ENCODE measurements at regions not wholly inside any gene's neighbourhood (a gene's known extent, or its start where the extent isn't known, plus 50 kb on each side); places are given as distances from the start of the nearest gene placed in this dataset.
"Not testable (repeated sequence)": the region's sequence is repeated elsewhere in the genome, so short reads cannot be mapped to it uniquely, and the experiment has no call there.

GRCh38 chr4:3585567-3585966, 53.3 kb upstream of the LRPAP1 start:
- not testable (repeated sequence) for DNase-seq

- DNase-seq = no peak
Measured at GRCh38 chr4:3582091-3582475, 49.9 kb upstream of the LRPAP1 start.

Measured in stimulated activated CD4-positive, alpha-beta T cell treated with anti-CD3 and anti-CD28 coated beads, Interleukin-4, amount 100 ng/mL, for 4 hours (primary cell).